ENCODE measurements at regions not wholly inside any gene's neighbourhood (a gene's known extent, or its start where the extent isn't known, plus 50 kb on each side); places are given as distances from the start of the nearest gene placed in this dataset.

GRCh38 chr9:82586918-82587356, 476.0 kb downstream of the RASEF start:
- no peak for TF ChIP-seq TEAD4 (IDR thresholded peaks at IDR 0.05)
- no peak for TF ChIP-seq REST (IDR thresholded peaks at IDR 0.05; ENCODE audit: low read depth)
- no peak for TF ChIP-seq RAD21 (IDR thresholded peaks at IDR 0.05; ENCODE audit: low read depth)
- TF ChIP-seq USF1 (IDR thresholded peaks at IDR 0.05): no peak
- TF ChIP-seq EGR1 (IDR thresholded peaks at IDR 0.05): no peak
- no peak for TF ChIP-seq ZBTB7A (IDR thresholded peaks at IDR 0.05; ENCODE audit: low read depth)
- TF ChIP-seq MAX (IDR thresholded peaks at IDR 0.05): no peak
- TF ChIP-seq EP300 (IDR thresholded peaks at IDR 0.05; ENCODE audit: borderline replicate concordance): no peak
- TF ChIP-seq CEBPB (IDR thresholded peaks at IDR 0.05): no peak

All from Ishikawa (cell line).